ENCODE measurements at regions not wholly inside any gene's neighbourhood (a gene's known extent, or its start where the extent isn't known, plus 50 kb on each side); places are given as distances from the start of the nearest gene placed in this dataset.
"Not testable (repeated sequence)": the region's sequence is repeated elsewhere in the genome, so short reads cannot be mapped to it uniquely, and the experiment has no call there.

DNA sequence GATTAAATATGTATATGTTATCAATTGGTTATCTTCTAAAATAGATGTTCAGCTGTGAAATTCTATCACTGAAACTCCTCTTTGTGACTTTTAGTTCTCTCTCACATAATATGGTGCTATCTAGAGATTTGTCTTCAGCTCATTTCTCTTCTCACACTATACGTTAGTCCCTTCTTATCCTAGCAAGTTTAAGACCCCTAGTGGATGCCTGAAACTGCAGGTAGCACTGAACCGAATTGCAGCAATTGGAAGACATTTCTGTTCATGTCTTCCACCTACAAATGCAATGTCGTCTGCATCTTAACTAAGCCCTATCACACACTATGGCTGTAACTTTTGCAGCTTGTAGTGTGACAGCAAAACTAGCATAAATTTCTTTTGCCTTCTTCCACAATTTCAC lies 442.7 kb upstream of the POM121L12 start:
- no peak for TF ChIP-seq FOXA1 (IDR thresholded peaks at IDR 0.05)
- ChIA-PET POLR2A (no interaction called here), CTCF (no interaction called here)
- no peak for DNase-seq (ENCODE audit: extremely low spot score)

DNA sequence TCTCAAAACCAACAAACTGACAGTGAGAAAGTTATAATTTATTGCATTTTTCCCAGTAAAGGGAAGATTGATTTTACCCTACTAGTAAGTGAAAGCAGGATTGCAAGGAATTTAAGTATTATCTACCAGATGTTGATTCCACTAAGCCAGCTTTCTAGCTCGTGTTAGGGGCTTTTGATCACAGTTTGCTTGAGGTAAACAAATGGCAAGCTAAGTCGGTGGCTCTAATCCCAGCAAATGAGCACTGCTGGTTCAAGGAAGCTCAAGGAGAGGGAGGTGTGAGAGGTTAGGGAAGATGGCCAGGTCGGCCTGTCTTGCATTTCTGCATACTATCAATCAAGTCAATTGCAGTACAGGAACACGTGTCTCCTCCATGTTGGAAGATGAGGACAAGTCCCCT lies 448.7 kb upstream of the POM121L12 start:
- no peak for DNase-seq (ENCODE audit: extremely low spot score)
- ChIA-PET POLR2A (no interaction called here), CTCF (no interaction called here)
- no peak for TF ChIP-seq NFRKB (IDR thresholded peaks at IDR 0.05)
- TF ChIP-seq ZNF384 (IDR thresholded peaks at IDR 0.05), result no peak
- TF ChIP-seq SUZ12 (IDR thresholded peaks at IDR 0.05), result no peak
- TF ChIP-seq CTBP1 (IDR thresholded peaks at IDR 0.05; ENCODE audit: borderline replicate concordance), result no peak
- no peak for TF ChIP-seq ARNT (IDR thresholded peaks at IDR 0.05)
- no peak for TF ChIP-seq LEF1 (IDR thresholded peaks at IDR 0.05; ENCODE audit: borderline replicate concordance)
- TF ChIP-seq HDGF (IDR thresholded peaks at IDR 0.05; ENCODE audit: borderline replicate concordance), result no peak
- TF ChIP-seq FOXM1 (IDR thresholded peaks at IDR 0.05; ENCODE audit: borderline replicate concordance), result no peak
- TF ChIP-seq BHLHE40 (IDR thresholded peaks at IDR 0.05; ENCODE audit: borderline replicate concordance), result no peak
- TF ChIP-seq, protein P1, sequence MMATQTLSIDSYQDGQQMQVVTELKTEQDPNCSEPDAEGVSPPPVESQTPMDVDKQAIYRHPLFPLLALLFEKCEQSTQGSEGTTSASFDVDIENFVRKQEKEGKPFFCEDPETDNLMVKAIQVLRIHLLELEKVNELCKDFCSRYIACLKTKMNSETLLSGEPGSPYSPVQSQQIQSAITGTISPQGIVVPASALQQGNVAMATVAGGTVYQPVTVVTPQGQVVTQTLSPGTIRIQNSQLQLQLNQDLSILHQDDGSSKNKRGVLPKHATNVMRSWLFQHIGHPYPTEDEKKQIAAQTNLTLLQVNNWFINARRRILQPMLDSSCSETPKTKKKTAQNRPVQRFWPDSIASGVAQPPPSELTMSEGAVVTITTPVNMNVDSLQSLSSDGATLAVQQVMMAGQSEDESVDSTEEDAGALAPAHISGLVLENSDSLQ (IDR thresholded peaks at IDR 0.05), result no peak
- TF ChIP-seq FOXA1 (IDR thresholded peaks at IDR 0.05), result no peak
- TF ChIP-seq ELF4 (IDR thresholded peaks at IDR 0.05), result no peak
- TF ChIP-seq TARDBP (IDR thresholded peaks at IDR 0.05), result no peak
- TF ChIP-seq SP1 (IDR thresholded peaks at IDR 0.05), result no peak
- no peak for TF ChIP-seq L3MBTL2 (conservative IDR thresholded peaks at IDR 0.05)
- no peak for TF ChIP-seq FOXK2 (IDR thresholded peaks at IDR 0.05)

DNA sequence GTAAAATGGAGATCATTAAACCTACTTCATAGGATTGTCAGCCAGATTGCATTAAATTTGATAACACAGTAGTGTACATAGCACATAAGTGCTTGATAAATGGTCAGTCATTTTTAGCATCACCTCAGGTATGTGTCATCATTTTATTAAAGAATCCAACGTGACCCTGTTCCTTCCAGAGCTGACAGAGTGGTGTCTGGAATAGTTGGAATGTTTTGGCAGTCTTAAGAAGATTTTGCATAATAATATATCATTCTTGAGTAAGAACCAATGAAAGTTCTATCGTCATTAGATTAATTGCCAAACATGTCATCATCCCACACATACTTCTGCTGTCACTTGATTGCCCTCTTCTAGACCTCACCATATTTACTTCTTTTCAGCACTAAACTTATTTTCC lies 451.4 kb upstream of the POM121L12 start:
- ChIA-PET POLR2A (no interaction called here), CTCF (no interaction called here)

DNA sequence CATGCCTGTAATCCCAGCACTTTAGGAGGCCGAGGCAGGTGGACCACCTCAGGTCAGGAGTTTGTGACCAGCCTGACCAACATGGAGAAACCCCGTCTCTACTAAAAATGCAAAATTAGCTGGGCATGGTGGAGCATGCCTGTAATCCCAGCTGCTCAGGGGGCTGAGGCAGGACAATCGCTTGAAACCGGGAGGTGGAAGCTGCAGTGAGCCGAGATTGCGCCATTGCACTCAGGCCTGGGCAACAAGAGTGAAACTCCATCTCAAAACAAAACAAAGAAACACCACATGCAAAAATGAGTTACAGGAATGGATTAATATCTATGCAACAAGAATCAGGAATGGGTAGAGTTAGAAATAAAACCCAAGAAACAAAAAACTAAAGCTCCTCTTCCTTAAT lies 462.3 kb upstream of the POM121L12 start:
- CTCF ChIA-PET; DNase-seq (ENCODE audit: extremely low spot score); POLR2A ChIA-PET: not testable (repeated sequence)

More for the DNA sequence above, 451.4 kb upstream of the POM121L12 start:
- DNase-seq (ENCODE audit: extremely low spot score), result no peak
- TF ChIP-seq LEF1 (IDR thresholded peaks at IDR 0.05; ENCODE audit: borderline replicate concordance) (no peak), SP1 (IDR thresholded peaks at IDR 0.05) (no peak), NFRKB (IDR thresholded peaks at IDR 0.05) (no peak), CTBP1 (IDR thresholded peaks at IDR 0.05; ENCODE audit: borderline replicate concordance) (no peak), L3MBTL2 (conservative IDR thresholded peaks at IDR 0.05) (no peak), FOXA1 (IDR thresholded peaks at IDR 0.05) (no peak), FOXK2 (IDR thresholded peaks at IDR 0.05) (no peak)

DNA sequence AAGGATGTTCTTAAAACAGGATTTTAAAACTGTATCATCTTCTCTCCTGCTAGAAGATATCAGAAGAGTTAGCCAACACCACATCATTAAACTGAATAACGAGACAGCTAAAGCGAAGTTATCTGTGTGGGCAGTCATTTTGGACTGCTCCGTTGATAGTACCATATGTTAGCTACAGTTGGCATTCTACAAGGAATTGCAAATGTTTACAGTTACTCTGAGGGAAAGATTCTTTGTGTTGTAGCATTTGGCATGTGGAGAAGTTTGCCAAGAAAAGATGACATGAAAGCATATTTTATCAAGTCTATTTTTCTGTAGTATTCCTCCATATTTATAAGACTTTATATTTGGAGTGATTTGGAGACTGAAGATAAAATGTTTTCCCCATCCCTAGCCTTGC lies 464.4 kb upstream of the POM121L12 start:
- CTCF ChIA-PET, result no interaction called here
- TF ChIP-seq LEF1 (IDR thresholded peaks at IDR 0.05; ENCODE audit: borderline replicate concordance) (no peak), ELF4 (IDR thresholded peaks at IDR 0.05) (no peak), ZNF384 (IDR thresholded peaks at IDR 0.05) (no peak), BHLHE40 (IDR thresholded peaks at IDR 0.05; ENCODE audit: borderline replicate concordance) (no peak), FOXK2 (IDR thresholded peaks at IDR 0.05) (no peak), SUZ12 (IDR thresholded peaks at IDR 0.05) (no peak), CTBP1 (IDR thresholded peaks at IDR 0.05; ENCODE audit: borderline replicate concordance) (no peak), NFRKB (IDR thresholded peaks at IDR 0.05) (no peak), FOXA1 (IDR thresholded peaks at IDR 0.05) (no peak), FOXM1 (IDR thresholded peaks at IDR 0.05; ENCODE audit: borderline replicate concordance) (no peak), TARDBP (IDR thresholded peaks at IDR 0.05) (no peak), HDGF (IDR thresholded peaks at IDR 0.05; ENCODE audit: borderline replicate concordance) (no peak), SP1 (IDR thresholded peaks at IDR 0.05) (no peak)
- TF ChIP-seq, protein P1 (IDR thresholded peaks at IDR 0.05), result no peak
- POLR2A ChIA-PET, result no interaction called here
- DNase-seq (ENCODE audit: extremely low spot score), result no peak

DNA sequence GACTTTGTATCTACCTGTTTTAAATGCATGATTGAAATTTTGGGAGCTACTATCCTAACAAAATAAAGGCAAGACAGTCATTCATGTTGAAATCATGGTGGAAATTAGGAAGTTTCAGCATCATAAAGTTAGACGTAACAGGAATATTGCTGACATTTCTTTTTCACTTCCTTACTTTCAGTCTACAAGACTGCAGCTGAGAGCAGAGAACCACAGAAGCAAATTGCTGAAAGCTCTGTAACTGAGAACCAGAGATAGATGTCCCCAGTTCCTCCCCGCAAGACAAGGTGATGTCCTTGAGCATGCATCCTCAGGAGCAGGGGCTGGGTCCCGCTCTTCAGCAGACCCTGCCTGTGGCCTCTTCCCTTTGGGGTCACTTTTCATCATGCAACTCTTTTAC lies 466.3 kb upstream of the POM121L12 start:
- ChIA-PET POLR2A (no interaction called here), CTCF (no interaction called here)
- no peak for DNase-seq (ENCODE audit: extremely low spot score)
- TF ChIP-seq BHLHE40 (IDR thresholded peaks at IDR 0.05; ENCODE audit: borderline replicate concordance) (no peak), FOXK2 (IDR thresholded peaks at IDR 0.05) (no peak), SP1 (IDR thresholded peaks at IDR 0.05) (no peak), ZNF384 (IDR thresholded peaks at IDR 0.05) (no peak), FOXA1 (IDR thresholded peaks at IDR 0.05) (no peak), CTBP1 (IDR thresholded peaks at IDR 0.05; ENCODE audit: borderline replicate concordance) (no peak), TARDBP (IDR thresholded peaks at IDR 0.05) (no peak), HDGF (IDR thresholded peaks at IDR 0.05; ENCODE audit: borderline replicate concordance) (no peak), NFRKB (IDR thresholded peaks at IDR 0.05) (no peak), ELF4 (IDR thresholded peaks at IDR 0.05) (no peak), FOXM1 (IDR thresholded peaks at IDR 0.05; ENCODE audit: borderline replicate concordance) (no peak), SUZ12 (IDR thresholded peaks at IDR 0.05) (no peak), ARNT (IDR thresholded peaks at IDR 0.05) (no peak)
- TF ChIP-seq, protein P1 (IDR thresholded peaks at IDR 0.05), result no peak

DNA sequence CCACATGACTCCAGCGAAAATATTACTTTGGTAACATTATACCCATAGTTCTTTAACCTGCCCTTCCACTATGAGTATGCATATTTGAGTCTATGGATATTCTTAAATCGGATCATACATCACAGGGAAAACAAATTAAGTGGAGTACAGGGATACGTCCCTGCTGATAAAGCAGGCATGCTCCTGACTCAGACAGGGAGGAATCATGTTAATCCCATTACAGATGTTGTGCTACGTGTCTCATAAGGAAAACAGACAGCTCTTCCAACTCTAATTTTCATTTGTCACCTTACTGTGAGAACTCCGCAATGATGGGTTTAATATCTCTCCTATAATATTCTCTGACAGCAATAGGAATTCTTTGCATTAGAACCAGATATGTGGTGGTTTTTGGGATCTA lies 469.5 kb upstream of the POM121L12 start:
- TF ChIP-seq L3MBTL2 (conservative IDR thresholded peaks at IDR 0.05) (no peak), ZNF384 (IDR thresholded peaks at IDR 0.05) (no peak), CTBP1 (IDR thresholded peaks at IDR 0.05; ENCODE audit: borderline replicate concordance) (no peak), ELF4 (IDR thresholded peaks at IDR 0.05) (no peak), BHLHE40 (IDR thresholded peaks at IDR 0.05; ENCODE audit: borderline replicate concordance) (no peak), SP1 (IDR thresholded peaks at IDR 0.05) (no peak), NFRKB (IDR thresholded peaks at IDR 0.05) (no peak), FOXA1 (IDR thresholded peaks at IDR 0.05) (no peak), SUZ12 (IDR thresholded peaks at IDR 0.05) (no peak), LEF1 (IDR thresholded peaks at IDR 0.05; ENCODE audit: borderline replicate concordance) (no peak), HDGF (IDR thresholded peaks at IDR 0.05; ENCODE audit: borderline replicate concordance) (no peak), FOXK2 (IDR thresholded peaks at IDR 0.05) (no peak), FOXM1 (IDR thresholded peaks at IDR 0.05; ENCODE audit: borderline replicate concordance) (no peak), TARDBP (IDR thresholded peaks at IDR 0.05) (no peak), ARNT (IDR thresholded peaks at IDR 0.05) (no peak)
- TF ChIP-seq, protein P1 (IDR thresholded peaks at IDR 0.05), result no peak
- DNase-seq (ENCODE audit: extremely low spot score), result no peak
- CTCF ChIA-PET, result interaction anchor here (0.6 to 0.7 kb wide), 2 partner anchors 17 to 1141 kb away, joined by 3 read pairs; no protein-coding TSS in a partner anchor
- POLR2A ChIA-PET, result no interaction called here

Measured in HEK293T (cell line).